ENCODE measurements at regions not wholly inside any gene's neighbourhood (a gene's known extent, or its start where the extent isn't known, plus 50 kb on each side); places are given as distances from the start of the nearest gene placed in this dataset.

DNA sequence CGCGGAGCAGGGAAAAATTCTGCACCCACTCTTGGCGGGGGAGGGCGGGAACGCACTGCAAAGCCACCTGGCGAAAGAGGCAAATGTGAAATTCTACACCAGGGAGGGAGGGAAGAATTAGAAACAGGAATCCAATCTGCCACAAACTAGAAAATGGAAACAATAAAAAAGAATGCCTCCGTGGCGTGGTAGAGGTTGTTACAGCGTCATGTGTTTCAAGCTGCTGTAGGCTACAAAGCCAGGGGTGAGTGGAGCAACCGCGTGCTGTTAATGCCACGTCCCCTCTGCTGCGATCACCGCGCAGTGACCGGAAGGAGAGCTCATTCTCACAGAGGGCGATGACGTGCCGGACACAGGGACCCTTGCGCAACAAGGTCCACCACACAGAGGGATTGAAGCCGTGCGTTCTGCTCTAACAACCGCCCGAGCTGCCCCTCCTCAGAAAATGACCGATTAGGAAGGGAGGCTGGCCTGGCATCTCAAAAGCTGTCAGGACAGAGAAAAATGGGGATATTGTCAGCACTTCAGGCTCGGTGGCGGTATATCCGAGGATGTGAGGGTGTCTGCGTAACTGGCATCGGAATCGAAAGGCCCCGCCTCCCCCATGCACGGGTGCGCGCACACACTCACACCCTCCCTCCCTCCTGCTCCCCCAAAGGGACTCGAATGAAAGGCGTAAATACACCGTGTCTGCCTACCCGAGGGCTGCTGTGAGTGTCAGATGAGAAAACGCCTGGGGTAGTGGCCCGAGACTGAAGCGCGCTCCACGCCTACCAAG, 70.8 kb upstream of the TNRC6C start:
- TF ChIP-seq, protein P1, sequence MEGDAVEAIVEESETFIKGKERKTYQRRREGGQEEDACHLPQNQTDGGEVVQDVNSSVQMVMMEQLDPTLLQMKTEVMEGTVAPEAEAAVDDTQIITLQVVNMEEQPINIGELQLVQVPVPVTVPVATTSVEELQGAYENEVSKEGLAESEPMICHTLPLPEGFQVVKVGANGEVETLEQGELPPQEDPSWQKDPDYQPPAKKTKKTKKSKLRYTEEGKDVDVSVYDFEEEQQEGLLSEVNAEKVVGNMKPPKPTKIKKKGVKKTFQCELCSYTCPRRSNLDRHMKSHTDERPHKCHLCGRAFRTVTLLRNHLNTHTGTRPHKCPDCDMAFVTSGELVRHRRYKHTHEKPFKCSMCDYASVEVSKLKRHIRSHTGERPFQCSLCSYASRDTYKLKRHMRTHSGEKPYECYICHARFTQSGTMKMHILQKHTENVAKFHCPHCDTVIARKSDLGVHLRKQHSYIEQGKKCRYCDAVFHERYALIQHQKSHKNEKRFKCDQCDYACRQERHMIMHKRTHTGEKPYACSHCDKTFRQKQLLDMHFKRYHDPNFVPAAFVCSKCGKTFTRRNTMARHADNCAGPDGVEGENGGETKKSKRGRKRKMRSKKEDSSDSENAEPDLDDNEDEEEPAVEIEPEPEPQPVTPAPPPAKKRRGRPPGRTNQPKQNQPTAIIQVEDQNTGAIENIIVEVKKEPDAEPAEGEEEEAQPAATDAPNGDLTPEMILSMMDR (IDR thresholded peaks at IDR 0.05; ENCODE audit: insufficient read depth, low read length, poor library complexity, severe bottlenecking), result no peak
- no peak for TF ChIP-seq EZH2phosphoT487 (conservative IDR thresholded peaks at IDR 0.05; ENCODE audit: low read length)
